ENCODE measurements at regions not wholly inside any gene's neighbourhood (a gene's known extent, or its start where the extent isn't known, plus 50 kb on each side); places are given as distances from the start of the nearest gene placed in this dataset.

DNA sequence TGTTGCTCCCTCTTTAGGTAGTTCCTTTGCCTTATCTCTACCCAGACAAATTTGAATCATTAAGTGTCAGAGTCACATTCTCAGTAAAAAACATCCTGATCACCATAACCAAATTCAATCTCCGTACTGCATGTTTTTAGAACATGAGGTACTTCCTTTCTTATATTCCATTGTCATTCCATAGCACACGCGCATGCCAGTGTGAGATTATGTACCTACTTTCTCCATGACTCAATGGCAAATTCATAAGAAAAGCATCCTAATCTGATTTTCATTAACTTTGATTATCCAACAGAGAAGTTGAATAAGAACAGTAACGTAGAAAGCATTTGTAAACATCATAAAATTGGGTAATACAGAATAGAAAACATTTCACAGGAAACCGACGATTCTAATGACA lies 1118.6 kb upstream of the CDH9 start:
- H3K4me1 ChIP-seq (ENCODE audit: low read length): no peaks in the 10 kb centered on the region
- H2AFZ ChIP-seq (ENCODE audit: low read depth, low read length): no peak overlapping the region
- H3K27me3 ChIP-seq (ENCODE audit: low read depth, low read length): no peaks in the 10 kb centered on the region
- no peaks in the 10 kb centered on the region for H3K79me2 ChIP-seq (ENCODE audit: low read length)
- TF ChIP-seq, protein P1, sequence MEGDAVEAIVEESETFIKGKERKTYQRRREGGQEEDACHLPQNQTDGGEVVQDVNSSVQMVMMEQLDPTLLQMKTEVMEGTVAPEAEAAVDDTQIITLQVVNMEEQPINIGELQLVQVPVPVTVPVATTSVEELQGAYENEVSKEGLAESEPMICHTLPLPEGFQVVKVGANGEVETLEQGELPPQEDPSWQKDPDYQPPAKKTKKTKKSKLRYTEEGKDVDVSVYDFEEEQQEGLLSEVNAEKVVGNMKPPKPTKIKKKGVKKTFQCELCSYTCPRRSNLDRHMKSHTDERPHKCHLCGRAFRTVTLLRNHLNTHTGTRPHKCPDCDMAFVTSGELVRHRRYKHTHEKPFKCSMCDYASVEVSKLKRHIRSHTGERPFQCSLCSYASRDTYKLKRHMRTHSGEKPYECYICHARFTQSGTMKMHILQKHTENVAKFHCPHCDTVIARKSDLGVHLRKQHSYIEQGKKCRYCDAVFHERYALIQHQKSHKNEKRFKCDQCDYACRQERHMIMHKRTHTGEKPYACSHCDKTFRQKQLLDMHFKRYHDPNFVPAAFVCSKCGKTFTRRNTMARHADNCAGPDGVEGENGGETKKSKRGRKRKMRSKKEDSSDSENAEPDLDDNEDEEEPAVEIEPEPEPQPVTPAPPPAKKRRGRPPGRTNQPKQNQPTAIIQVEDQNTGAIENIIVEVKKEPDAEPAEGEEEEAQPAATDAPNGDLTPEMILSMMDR (IDR thresholded peaks at IDR 0.05; ENCODE audit: low read depth, low read length): no peak
- no peak for TF ChIP-seq EZH2phosphoT487 (IDR thresholded peaks at IDR 0.05; ENCODE audit: low read depth)
- no peak overlapping the region for H3K9ac ChIP-seq (ENCODE audit: low read length)
- no peaks in the 10 kb centered on the region for H3K36me3 ChIP-seq (replicated peaks; ENCODE audit: low read depth, low read length)
- H3K4me3 ChIP-seq (ENCODE audit: low read length): no peak overlapping the region
- no peak overlapping the region for H3K4me2 ChIP-seq (ENCODE audit: low read length)
- H4K20me1 ChIP-seq (ENCODE audit: insufficient read depth, low read length): no peaks in the 10 kb centered on the region
- no peak overlapping the region for H3K27ac ChIP-seq (ENCODE audit: low read length)
- H3K9me3 ChIP-seq (ENCODE audit: insufficient read depth, low read length): no peaks in the 10 kb centered on the region

DNA sequence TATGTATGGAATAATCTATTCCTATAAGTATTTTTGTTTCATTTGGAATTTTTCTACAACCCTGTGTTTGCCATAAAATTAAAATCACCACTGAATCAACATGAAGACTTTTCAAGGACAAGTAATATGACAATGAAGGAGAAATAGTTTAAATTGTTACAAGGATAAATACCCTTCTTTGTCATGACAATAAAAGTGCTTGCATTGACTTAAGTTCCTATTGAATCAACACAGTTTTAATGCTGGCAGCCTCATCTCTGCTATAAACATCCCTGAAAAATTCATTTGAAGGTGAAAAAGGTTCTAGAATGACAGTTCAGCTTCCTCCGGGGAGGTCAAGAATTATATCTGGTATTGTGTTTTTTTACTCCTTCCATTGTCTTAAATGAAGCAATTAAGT lies 1105.1 kb upstream of the CDH9 start:
- TF ChIP-seq, protein P1 (IDR thresholded peaks at IDR 0.05; ENCODE audit: low read depth, low read length): no peak
- TF ChIP-seq EZH2phosphoT487 (IDR thresholded peaks at IDR 0.05; ENCODE audit: low read depth): no peak
- Histone ChIP-seq H3K27ac (ENCODE audit: low read length) (no peak overlapping the region), H3K27me3 (ENCODE audit: low read depth, low read length) (no peaks in the 10 kb centered on the region), H3K4me2 (ENCODE audit: low read length) (no peak overlapping the region), H3K9ac (ENCODE audit: low read length) (no peak overlapping the region), H3K4me1 (ENCODE audit: low read length) (no peaks in the 10 kb centered on the region), H3K36me3 (replicated peaks; ENCODE audit: low read depth, low read length) (no peaks in the 10 kb centered on the region), H3K9me3 (ENCODE audit: insufficient read depth, low read length) (no peaks in the 10 kb centered on the region), H3K4me3 (ENCODE audit: low read length) (no peak overlapping the region), H2AFZ (ENCODE audit: low read depth, low read length) (no peak overlapping the region), H3K79me2 (ENCODE audit: low read length) (no peaks in the 10 kb centered on the region), H4K20me1 (ENCODE audit: insufficient read depth, low read length) (no peaks in the 10 kb centered on the region)

DNA sequence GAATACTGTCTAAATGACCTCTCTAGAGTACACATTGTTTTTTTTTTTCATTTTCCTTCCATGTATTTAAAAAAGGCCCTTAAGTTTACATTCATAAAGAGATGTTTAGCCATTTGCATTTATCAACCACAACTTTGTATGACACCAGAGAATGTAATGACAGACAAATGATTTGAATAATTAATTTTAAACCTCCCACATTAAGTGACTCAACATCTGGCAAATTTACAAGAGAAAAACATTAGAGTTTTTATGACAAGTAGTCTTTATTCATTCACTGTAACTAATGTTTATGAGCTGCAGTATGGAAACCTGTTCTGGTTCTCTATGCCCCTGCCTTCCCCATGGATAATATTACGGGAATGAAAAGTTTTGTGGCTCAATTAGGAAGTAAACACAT lies 1093.8 kb upstream of the CDH9 start:
- Histone ChIP-seq H3K9me3 (ENCODE audit: insufficient read depth, low read length) (no peaks in the 10 kb centered on the region), H2AFZ (ENCODE audit: low read depth, low read length) (no peak overlapping the region), H3K4me3 (ENCODE audit: low read length) (no peak overlapping the region), H3K36me3 (replicated peaks; ENCODE audit: low read depth, low read length) (no peaks in the 10 kb centered on the region), H3K79me2 (ENCODE audit: low read length) (no peaks in the 10 kb centered on the region), H3K4me2 (ENCODE audit: low read length) (no peak overlapping the region), H3K4me1 (ENCODE audit: low read length) (no peaks in the 10 kb centered on the region), H3K27ac (ENCODE audit: low read length) (no peak overlapping the region), H4K20me1 (ENCODE audit: insufficient read depth, low read length) (no peaks in the 10 kb centered on the region), H3K9ac (ENCODE audit: low read length) (no peak overlapping the region), H3K27me3 (ENCODE audit: low read depth, low read length) (no peaks in the 10 kb centered on the region)
- TF ChIP-seq EZH2phosphoT487 (IDR thresholded peaks at IDR 0.05; ENCODE audit: low read depth): no peak

DNA sequence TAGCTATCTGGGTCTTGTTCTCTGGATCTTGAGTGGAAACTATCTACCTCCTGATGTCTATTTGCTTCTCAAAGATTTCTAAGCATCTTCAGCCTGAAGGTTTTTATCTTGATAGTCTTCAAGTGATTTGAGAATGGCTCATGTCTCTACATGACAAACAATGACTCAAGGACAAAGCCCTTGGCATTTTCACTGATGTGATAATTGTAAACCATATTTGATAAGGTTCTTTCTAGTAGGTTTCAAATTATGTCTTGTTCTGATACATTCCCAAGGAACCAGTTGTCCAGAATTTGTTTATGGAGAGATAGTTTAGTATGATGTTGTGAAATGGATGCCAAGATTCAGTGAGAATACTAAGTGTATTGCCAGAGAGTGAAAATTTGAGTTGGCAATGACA lies 1079.3 kb upstream of the CDH9 start:
- no peak overlapping the region for H3K4me3 ChIP-seq (ENCODE audit: low read length)
- TF ChIP-seq, protein P1 (IDR thresholded peaks at IDR 0.05; ENCODE audit: low read depth, low read length): no peak
- no peak for TF ChIP-seq EZH2phosphoT487 (IDR thresholded peaks at IDR 0.05; ENCODE audit: low read depth)
- H3K36me3 ChIP-seq (replicated peaks; ENCODE audit: low read depth, low read length): no peaks in the 10 kb centered on the region
- H3K4me2 ChIP-seq (ENCODE audit: low read length): no peak overlapping the region
- no peak overlapping the region for H2AFZ ChIP-seq (ENCODE audit: low read depth, low read length)
- no peak overlapping the region for H3K27ac ChIP-seq (ENCODE audit: low read length)
- no peaks in the 10 kb centered on the region for H3K9me3 ChIP-seq (ENCODE audit: insufficient read depth, low read length)
- no peaks in the 10 kb centered on the region for H3K79me2 ChIP-seq (ENCODE audit: low read length)
- H3K9ac ChIP-seq (ENCODE audit: low read length): no peak overlapping the region
- H3K27me3 ChIP-seq (ENCODE audit: low read depth, low read length): no peaks in the 10 kb centered on the region
- H4K20me1 ChIP-seq (ENCODE audit: insufficient read depth, low read length): no peaks in the 10 kb centered on the region
- H3K4me1 ChIP-seq (ENCODE audit: low read length): no peaks in the 10 kb centered on the region

DNA sequence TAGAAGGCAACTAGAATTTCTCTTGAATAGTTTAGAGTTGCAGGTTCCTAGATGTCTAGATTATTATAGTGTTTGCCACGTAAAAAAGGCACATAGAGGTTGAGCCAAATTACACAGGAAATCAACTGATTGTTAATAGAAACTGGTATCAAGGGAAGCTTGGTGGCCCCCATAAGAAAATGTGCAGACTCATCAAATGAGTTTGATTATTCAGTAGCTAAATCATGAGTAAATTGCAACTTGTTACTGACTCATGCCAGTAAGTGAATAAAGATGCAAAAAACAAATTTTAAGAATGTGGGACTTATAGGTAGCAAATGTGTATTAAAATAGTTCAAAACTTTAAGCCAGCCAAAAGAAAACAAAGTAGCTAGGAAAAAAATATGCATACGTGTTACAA lies 1078.9 kb upstream of the CDH9 start:
- TF ChIP-seq EZH2phosphoT487 (IDR thresholded peaks at IDR 0.05; ENCODE audit: low read depth): no peak
- TF ChIP-seq, protein P1 (IDR thresholded peaks at IDR 0.05; ENCODE audit: low read depth, low read length): no peak
- H3K79me2 ChIP-seq (ENCODE audit: low read length): no peaks in the 10 kb centered on the region
- H3K27me3 ChIP-seq (ENCODE audit: low read depth, low read length): no peaks in the 10 kb centered on the region
- no peak overlapping the region for H3K27ac ChIP-seq (ENCODE audit: low read length)
- no peak overlapping the region for H3K4me2 ChIP-seq (ENCODE audit: low read length)
- no peak overlapping the region for H2AFZ ChIP-seq (ENCODE audit: low read depth, low read length)
- H4K20me1 ChIP-seq (ENCODE audit: insufficient read depth, low read length): no peaks in the 10 kb centered on the region
- H3K4me1 ChIP-seq (ENCODE audit: low read length): no peaks in the 10 kb centered on the region
- H3K4me3 ChIP-seq (ENCODE audit: low read length): no peak overlapping the region
- no peaks in the 10 kb centered on the region for H3K9me3 ChIP-seq (ENCODE audit: insufficient read depth, low read length)
- no peak overlapping the region for H3K9ac ChIP-seq (ENCODE audit: low read length)
- no peaks in the 10 kb centered on the region for H3K36me3 ChIP-seq (replicated peaks; ENCODE audit: low read depth, low read length)

All from OCI-LY3 (cell line).